ENCODE measurements at regions not wholly inside any gene's neighbourhood (a gene's known extent, or its start where the extent isn't known, plus 50 kb on each side); places are given as distances from the start of the nearest gene placed in this dataset.
A peak's percentile ranks its signal among the peaks of the same experiment; 100 is the strongest.

GRCh38 chr1:244919320-244920282 lies 55.3 kb upstream of the HNRNPU start (continued):
- TF ChIP-seq GABPA (IDR thresholded peaks at IDR 0.05; ENCODE audit: low read depth) (peak; percentile 13; the same call in 1 of the 2 replicates), RELA (IDR thresholded peaks at IDR 0.05; ENCODE audit: borderline replicate concordance, partially characterized antibody) (no peak), MTA2 (IDR thresholded peaks at IDR 0.05; ENCODE audit: low read depth) (no peak), SMAD5 (IDR thresholded peaks at IDR 0.05; ENCODE audit: low read depth) (no peak), RAD51 (IDR thresholded peaks at IDR 0.05) (no peak), HDGF (IDR thresholded peaks at IDR 0.05) (no peak), STAT3 (IDR thresholded peaks at IDR 0.05; ENCODE audit: low read depth, low read length) (no peak), E4F1 (IDR thresholded peaks at IDR 0.05; ENCODE audit: borderline replicate concordance, partially characterized antibody) (no peak), ZSCAN29 (IDR thresholded peaks at IDR 0.05) (no peak), ETV6 (conservative IDR thresholded peaks at IDR 0.05 in 1 of 2, IDR thresholded peaks at IDR 0.05 in 1 of 2; ENCODE audit: borderline replicate concordance in 1 of 2, low read depth in 1 of 2) (peak in 1 of 2 experiments; percentile 57; a peak in 1 of 4 replicates), ZBED1 (IDR thresholded peaks at IDR 0.05; ENCODE audit: borderline replicate concordance) (peak; percentile 61; the same call in 1 of the 2 replicates), SRF (IDR thresholded peaks at IDR 0.05; ENCODE audit: low read depth in 2 of 2, low read length in 2 of 2) (no peak), USF2 (IDR thresholded peaks at IDR 0.05; ENCODE audit: borderline replicate concordance, low read depth, low read length) (no peak), FOXK2 (IDR thresholded peaks at IDR 0.05) (no peak), STAT1 (conservative IDR thresholded peaks at IDR 0.05) (no peak), MEF2A (IDR thresholded peaks at IDR 0.05; ENCODE audit: insufficient read depth, low read depth, low read length) (peak; percentile 54; the same call in 1 of the 2 replicates), RUNX3 (IDR thresholded peaks at IDR 0.05; ENCODE audit: low read length) (0 out of 2 replicates have a peak, but pooled peaks have one; percentile 28), TCF12 (IDR thresholded peaks at IDR 0.05; ENCODE audit: low read depth, low read length) (no peak), FOXM1 (IDR thresholded peaks at IDR 0.05; ENCODE audit: low read depth, low read length) (peak; percentile 54; the same call in 1 of the 2 replicates)
- TF ChIP-seq, protein P1, sequence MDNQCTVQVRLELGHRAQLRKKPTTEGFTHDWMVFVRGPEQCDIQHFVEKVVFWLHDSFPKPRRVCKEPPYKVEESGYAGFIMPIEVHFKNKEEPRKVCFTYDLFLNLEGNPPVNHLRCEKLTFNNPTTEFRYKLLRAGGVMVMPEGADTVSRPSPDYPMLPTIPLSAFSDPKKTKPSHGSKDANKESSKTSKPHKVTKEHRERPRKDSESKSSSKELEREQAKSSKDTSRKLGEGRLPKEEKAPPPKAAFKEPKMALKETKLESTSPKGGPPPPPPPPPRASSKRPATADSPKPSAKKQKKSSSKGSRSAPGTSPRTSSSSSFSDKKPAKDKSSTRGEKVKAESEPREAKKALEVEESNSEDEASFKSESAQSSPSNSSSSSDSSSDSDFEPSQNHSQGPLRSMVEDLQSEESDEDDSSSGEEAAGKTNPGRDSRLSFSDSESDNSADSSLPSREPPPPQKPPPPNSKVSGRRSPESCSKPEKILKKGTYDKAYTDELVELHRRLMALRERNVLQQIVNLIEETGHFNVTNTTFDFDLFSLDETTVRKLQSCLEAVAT (IDR thresholded peaks at IDR 0.05) = no peak
- TF ChIP-seq, protein P2, sequence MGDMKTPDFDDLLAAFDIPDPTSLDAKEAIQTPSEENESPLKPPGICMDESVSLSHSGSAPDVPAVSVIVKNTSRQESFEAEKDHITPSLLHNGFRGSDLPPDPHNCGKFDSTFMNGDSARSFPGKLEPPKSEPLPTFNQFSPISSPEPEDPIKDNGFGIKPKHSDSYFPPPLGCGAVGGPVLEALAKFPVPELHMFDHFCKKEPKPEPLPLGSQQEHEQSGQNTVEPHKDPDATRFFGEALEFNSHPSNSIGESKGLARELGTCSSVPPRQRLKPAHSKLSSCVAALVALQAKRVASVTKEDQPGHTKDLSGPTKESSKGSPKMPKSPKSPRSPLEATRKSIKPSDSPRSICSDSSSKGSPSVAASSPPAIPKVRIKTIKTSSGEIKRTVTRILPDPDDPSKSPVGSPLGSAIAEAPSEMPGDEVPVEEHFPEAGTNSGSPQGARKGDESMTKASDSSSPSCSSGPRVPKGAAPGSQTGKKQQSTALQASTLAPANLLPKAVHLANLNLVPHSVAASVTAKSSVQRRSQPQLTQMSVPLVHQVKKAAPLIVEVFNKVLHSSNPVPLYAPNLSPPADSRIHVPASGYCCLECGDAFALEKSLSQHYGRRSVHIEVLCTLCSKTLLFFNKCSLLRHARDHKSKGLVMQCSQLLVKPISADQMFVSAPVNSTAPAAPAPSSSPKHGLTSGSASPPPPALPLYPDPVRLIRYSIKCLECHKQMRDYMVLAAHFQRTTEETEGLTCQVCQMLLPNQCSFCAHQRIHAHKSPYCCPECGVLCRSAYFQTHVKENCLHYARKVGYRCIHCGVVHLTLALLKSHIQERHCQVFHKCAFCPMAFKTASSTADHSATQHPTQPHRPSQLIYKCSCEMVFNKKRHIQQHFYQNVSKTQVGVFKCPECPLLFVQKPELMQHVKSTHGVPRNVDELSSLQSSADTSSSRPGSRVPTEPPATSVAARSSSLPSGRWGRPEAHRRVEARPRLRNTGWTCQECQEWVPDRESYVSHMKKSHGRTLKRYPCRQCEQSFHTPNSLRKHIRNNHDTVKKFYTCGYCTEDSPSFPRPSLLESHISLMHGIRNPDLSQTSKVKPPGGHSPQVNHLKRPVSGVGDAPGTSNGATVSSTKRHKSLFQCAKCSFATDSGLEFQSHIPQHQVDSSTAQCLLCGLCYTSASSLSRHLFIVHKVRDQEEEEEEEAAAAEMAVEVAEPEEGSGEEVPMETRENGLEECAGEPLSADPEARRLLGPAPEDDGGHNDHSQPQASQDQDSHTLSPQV (IDR thresholded peaks at IDR 0.05) = no peak
